ENCODE measurements at regions not wholly inside any gene's neighbourhood (a gene's known extent, or its start where the extent isn't known, plus 50 kb on each side); places are given as distances from the start of the nearest gene placed in this dataset.

DNA sequence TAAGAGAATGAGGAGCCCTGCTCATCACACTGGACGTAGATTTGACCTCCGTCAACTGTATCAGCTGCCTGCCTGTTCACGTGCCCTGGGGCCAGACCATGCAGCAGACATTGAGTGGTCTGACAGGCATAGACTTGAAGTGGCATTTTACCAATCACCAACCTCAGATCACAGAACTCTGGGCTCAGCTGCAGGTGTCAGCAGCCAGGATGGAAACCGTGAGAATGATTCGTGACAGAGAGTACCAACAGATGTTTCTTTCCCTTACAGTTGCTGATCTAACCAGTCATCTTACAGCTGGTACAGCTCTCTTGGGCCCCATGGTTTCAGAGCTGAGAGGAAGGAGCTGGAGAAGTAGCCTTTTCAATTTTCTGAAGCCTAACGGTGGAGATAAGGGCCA lies 148.9 kb downstream of the EN1 start:
- TF ChIP-seq, protein P1, sequence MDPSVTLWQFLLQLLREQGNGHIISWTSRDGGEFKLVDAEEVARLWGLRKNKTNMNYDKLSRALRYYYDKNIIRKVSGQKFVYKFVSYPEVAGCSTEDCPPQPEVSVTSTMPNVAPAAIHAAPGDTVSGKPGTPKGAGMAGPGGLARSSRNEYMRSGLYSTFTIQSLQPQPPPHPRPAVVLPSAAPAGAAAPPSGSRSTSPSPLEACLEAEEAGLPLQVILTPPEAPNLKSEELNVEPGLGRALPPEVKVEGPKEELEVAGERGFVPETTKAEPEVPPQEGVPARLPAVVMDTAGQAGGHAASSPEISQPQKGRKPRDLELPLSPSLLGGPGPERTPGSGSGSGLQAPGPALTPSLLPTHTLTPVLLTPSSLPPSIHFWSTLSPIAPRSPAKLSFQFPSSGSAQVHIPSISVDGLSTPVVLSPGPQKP (IDR thresholded peaks at IDR 0.05; ENCODE audit: low read depth, low read length) = no peak
- TF ChIP-seq ESRRA (IDR thresholded peaks at IDR 0.05; ENCODE audit: low read length) (no peak), HDAC2 (IDR thresholded peaks at IDR 0.05) (no peak), CHD2 (IDR thresholded peaks at IDR 0.05; ENCODE audit: borderline replicate concordance, low read depth, low read length) (no peak), YBX1 (IDR thresholded peaks at IDR 0.05) (no peak), JUND (IDR thresholded peaks at IDR 0.05; ENCODE audit: low read depth, low read length) (no peak), NRF1 (conservative IDR thresholded peaks at IDR 0.05; ENCODE audit: low read depth, low read length) (no peak), NR2C1 (IDR thresholded peaks at IDR 0.05) (no peak), SMAD1 (IDR thresholded peaks at IDR 0.05; ENCODE audit: low read depth, partially characterized antibody) (no peak), SPI1 (IDR thresholded peaks at IDR 0.05; ENCODE audit: borderline replicate concordance, insufficient read depth, low read depth, low read length) (no peak)
- TF ChIP-seq, protein P2, sequence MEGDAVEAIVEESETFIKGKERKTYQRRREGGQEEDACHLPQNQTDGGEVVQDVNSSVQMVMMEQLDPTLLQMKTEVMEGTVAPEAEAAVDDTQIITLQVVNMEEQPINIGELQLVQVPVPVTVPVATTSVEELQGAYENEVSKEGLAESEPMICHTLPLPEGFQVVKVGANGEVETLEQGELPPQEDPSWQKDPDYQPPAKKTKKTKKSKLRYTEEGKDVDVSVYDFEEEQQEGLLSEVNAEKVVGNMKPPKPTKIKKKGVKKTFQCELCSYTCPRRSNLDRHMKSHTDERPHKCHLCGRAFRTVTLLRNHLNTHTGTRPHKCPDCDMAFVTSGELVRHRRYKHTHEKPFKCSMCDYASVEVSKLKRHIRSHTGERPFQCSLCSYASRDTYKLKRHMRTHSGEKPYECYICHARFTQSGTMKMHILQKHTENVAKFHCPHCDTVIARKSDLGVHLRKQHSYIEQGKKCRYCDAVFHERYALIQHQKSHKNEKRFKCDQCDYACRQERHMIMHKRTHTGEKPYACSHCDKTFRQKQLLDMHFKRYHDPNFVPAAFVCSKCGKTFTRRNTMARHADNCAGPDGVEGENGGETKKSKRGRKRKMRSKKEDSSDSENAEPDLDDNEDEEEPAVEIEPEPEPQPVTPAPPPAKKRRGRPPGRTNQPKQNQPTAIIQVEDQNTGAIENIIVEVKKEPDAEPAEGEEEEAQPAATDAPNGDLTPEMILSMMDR (IDR thresholded peaks at IDR 0.05 in 2 of 3, conservative IDR thresholded peaks at IDR 0.05 in 1 of 3; ENCODE audit: control insufficient read depth in 2 of 3, extremely low read depth in 1 of 3, insufficient read depth in 1 of 3, low read depth in 3 of 3, low read length in 3 of 3) = no peak
- TF ChIP-seq, protein P3, sequence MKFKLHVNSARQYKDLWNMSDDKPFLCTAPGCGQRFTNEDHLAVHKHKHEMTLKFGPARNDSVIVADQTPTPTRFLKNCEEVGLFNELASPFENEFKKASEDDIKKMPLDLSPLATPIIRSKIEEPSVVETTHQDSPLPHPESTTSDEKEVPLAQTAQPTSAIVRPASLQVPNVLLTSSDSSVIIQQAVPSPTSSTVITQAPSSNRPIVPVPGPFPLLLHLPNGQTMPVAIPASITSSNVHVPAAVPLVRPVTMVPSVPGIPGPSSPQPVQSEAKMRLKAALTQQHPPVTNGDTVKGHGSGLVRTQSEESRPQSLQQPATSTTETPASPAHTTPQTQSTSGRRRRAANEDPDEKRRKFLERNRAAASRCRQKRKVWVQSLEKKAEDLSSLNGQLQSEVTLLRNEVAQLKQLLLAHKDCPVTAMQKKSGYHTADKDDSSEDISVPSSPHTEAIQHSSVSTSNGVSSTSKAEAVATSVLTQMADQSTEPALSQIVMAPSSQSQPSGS (IDR thresholded peaks at IDR 0.05; ENCODE audit: low read length) = no peak
- TF ChIP-seq, protein P4, sequence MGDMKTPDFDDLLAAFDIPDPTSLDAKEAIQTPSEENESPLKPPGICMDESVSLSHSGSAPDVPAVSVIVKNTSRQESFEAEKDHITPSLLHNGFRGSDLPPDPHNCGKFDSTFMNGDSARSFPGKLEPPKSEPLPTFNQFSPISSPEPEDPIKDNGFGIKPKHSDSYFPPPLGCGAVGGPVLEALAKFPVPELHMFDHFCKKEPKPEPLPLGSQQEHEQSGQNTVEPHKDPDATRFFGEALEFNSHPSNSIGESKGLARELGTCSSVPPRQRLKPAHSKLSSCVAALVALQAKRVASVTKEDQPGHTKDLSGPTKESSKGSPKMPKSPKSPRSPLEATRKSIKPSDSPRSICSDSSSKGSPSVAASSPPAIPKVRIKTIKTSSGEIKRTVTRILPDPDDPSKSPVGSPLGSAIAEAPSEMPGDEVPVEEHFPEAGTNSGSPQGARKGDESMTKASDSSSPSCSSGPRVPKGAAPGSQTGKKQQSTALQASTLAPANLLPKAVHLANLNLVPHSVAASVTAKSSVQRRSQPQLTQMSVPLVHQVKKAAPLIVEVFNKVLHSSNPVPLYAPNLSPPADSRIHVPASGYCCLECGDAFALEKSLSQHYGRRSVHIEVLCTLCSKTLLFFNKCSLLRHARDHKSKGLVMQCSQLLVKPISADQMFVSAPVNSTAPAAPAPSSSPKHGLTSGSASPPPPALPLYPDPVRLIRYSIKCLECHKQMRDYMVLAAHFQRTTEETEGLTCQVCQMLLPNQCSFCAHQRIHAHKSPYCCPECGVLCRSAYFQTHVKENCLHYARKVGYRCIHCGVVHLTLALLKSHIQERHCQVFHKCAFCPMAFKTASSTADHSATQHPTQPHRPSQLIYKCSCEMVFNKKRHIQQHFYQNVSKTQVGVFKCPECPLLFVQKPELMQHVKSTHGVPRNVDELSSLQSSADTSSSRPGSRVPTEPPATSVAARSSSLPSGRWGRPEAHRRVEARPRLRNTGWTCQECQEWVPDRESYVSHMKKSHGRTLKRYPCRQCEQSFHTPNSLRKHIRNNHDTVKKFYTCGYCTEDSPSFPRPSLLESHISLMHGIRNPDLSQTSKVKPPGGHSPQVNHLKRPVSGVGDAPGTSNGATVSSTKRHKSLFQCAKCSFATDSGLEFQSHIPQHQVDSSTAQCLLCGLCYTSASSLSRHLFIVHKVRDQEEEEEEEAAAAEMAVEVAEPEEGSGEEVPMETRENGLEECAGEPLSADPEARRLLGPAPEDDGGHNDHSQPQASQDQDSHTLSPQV (IDR thresholded peaks at IDR 0.05) = no peak

Data from GM12878 (cell line).